ENCODE measurements at regions not wholly inside any gene's neighbourhood (a gene's known extent, or its start where the extent isn't known, plus 50 kb on each side); places are given as distances from the start of the nearest gene placed in this dataset.

DNA sequence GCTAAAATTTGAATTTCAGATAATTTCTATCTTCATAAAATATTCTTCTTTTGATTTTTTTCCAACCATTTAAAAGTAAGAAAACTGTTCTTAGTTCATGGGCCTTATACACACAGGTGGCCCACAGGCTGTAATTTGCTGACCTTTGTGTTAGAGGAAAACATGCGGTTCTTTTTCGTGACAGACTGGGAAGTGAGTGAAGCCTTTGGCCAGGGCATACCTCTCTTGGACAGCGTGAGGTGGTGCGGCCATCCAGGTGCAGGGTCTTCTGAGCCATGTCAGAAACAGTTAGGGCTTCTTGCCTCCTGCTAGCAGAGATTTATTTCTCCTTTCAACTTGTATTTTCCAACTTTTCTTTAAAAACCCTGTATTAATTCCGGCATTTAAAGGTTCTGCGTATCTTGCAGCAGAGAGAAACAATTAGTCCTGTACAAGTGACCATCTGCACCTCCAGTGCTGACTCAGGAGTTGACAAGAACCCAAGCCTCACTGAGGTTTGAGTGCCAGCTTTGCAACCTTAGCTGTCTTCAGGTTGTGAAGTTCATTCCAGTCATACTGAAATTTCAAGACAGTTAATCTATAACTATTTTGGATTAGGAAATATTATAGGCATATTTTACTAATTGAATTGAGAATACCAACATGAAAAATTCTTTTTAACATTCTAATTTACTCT, 177.8 kb downstream of the LY86 start:
- TF ChIP-seq, protein P1, sequence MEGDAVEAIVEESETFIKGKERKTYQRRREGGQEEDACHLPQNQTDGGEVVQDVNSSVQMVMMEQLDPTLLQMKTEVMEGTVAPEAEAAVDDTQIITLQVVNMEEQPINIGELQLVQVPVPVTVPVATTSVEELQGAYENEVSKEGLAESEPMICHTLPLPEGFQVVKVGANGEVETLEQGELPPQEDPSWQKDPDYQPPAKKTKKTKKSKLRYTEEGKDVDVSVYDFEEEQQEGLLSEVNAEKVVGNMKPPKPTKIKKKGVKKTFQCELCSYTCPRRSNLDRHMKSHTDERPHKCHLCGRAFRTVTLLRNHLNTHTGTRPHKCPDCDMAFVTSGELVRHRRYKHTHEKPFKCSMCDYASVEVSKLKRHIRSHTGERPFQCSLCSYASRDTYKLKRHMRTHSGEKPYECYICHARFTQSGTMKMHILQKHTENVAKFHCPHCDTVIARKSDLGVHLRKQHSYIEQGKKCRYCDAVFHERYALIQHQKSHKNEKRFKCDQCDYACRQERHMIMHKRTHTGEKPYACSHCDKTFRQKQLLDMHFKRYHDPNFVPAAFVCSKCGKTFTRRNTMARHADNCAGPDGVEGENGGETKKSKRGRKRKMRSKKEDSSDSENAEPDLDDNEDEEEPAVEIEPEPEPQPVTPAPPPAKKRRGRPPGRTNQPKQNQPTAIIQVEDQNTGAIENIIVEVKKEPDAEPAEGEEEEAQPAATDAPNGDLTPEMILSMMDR (IDR thresholded peaks at IDR 0.05; ENCODE audit: borderline replicate concordance, control extremely low read depth, extremely low read depth, insufficient read depth, missing control alignments): no peak
- in situ Hi-C loops (cut with MboI; ENCODE audit: low sequenced_read_pairs, unreplicated experiment): no loop called here
- no peak for DNase-seq (ENCODE audit: low spot score)

DNA sequence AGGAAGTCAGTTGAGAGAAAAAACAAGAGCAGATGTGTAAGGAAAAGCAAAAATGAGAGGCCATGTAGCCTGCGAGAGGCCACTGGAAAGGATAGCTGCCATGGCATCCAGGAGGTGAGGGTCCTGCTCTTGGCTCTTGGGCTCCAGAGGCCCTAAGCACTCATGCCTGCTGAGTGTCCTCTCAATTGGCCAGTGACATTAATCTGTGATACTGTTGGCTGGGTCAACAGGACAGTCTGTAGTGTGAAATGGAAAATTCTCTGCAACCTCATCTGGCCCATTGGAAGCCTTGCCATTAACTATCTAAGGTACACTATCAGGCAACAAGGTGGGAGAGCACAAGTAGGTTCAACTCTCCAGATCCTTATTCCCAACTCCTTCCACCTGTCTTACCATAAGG, 180.9 kb downstream of the LY86 start:
- TF ChIP-seq, protein P1 (IDR thresholded peaks at IDR 0.05; ENCODE audit: borderline replicate concordance, control extremely low read depth, extremely low read depth, insufficient read depth, missing control alignments): no peak
- no peak for DNase-seq (ENCODE audit: low spot score)
- in situ Hi-C loops (cut with MboI; ENCODE audit: low sequenced_read_pairs, unreplicated experiment): no loop called here

DNA sequence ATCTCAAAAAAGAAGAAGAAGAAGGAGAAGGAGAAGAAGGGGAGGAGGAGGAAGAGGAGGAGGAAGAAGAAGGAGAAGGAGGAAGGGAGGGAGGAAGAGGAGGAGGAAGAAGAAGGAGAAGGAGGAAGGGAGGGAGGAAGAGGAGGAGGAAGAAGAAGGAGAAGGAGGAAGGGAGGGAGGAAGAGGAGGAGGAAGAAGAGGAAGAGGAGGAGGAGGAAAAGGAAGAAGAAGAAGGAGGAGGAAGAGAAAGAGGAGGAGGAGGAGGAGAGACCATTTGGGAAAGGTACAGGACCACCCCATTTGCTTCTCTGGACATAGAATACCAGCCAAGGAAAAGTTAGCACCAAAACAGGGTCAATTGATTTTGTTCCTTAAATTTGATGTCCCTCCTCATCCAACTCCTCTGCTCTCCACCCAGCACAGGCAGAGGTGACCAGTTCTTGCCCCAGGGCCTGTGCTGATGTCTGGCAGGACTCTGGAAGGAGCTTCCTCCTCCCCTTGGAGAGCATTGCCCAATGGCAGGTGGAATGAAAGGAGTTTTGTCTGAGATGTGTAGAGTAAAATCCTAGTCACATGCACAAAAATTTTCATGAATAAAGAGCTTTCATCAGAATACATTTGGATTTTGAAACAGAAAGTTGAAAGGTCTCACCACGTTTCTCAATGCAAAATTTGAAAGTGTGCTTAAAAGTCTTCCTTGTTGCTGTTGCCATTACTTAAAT, 182.9 kb downstream of the LY86 start:
- TF ChIP-seq, protein P1 (IDR thresholded peaks at IDR 0.05; ENCODE audit: borderline replicate concordance, control extremely low read depth, extremely low read depth, insufficient read depth, missing control alignments): no peak
- DNase-seq (ENCODE audit: low spot score): no peak
- in situ Hi-C loops (cut with MboI; ENCODE audit: low sequenced_read_pairs, unreplicated experiment): no loop called here

DNA sequence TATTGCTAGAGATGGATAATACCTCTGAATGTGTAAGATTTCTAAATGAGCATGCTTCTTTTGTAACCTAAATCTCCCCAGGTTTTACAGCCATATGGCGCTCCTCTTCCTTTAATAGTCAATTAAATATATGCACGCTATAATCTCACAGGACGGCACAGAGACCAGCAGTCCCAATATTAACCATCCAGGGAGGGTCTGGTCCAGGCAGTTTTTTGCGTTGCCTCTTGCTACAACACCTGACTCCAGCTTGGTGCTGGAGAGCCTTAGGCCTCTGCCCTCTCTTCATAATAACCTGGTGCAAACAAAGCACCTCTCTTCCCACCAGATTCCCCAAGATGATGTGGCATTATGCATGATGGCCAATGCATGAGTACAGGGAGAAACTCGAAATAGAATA, 183.4 kb downstream of the LY86 start:
- no peak for DNase-seq (ENCODE audit: low spot score)
- in situ Hi-C loops (cut with MboI; ENCODE audit: low sequenced_read_pairs, unreplicated experiment): no loop called here
- TF ChIP-seq, protein P1 (IDR thresholded peaks at IDR 0.05; ENCODE audit: borderline replicate concordance, control extremely low read depth, extremely low read depth, insufficient read depth, missing control alignments): no peak

DNA sequence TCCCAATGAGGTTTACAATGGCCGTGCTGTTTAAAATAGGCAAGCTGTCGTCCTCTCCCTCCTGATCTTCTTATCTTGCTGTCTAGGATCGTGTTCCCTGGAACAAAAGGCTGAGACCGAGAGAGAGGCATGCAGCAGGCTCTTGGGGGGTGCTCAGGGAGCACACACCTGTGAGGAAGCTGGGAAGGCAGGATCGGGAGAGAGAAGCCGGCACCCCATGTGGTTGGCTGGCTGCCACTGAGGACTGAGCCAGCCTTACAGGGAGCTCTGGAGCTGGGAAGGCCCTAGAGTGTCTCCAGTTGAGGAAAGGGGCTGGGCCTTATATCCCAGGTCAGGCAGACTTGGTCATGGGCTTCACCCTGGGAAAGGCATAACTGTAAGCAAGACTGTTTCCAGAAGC, 184.2 kb downstream of the LY86 start:
- DNase-seq (ENCODE audit: low spot score): no peak
- TF ChIP-seq, protein P1 (IDR thresholded peaks at IDR 0.05; ENCODE audit: borderline replicate concordance, control extremely low read depth, extremely low read depth, insufficient read depth, missing control alignments): no peak
- in situ Hi-C loops (cut with MboI; ENCODE audit: low sequenced_read_pairs, unreplicated experiment): no loop called here

DNA sequence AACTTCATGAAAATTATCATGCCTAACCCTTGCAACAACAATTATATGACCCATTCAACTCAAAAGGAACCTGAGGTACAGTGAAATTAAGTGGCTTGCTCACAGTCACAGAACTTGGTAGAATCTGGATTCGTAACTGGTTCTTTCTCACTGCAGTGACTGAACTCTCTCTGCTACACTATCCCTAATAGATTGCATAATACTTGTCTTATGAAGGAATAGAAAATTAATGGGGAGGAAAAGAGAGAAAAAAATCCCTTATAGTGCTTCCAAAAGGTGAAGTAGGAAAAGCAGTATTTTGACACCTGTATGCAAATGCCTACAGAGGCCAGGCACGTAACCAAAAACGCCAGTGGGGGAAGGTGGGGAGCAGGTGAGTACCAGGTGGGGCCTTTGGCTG, 186.6 kb downstream of the LY86 start:
- no peak for DNase-seq (ENCODE audit: low spot score)
- in situ Hi-C loops (cut with MboI; ENCODE audit: low sequenced_read_pairs, unreplicated experiment): no loop called here
- TF ChIP-seq, protein P1 (IDR thresholded peaks at IDR 0.05; ENCODE audit: borderline replicate concordance, control extremely low read depth, extremely low read depth, insufficient read depth, missing control alignments): no peak

All from GM13976 (cell line).